CD4-positive, alpha-beta T cell treated with Interleukin-17A for 4 hours (primary cell): ENCODE measurements at regions not wholly inside any gene's neighbourhood (a gene's known extent, or its start where the extent isn't known, plus 50 kb on each side); places are given as distances from the start of the nearest gene placed in this dataset.
"Not testable (repeated sequence)": the region's sequence is repeated elsewhere in the genome, so short reads cannot be mapped to it uniquely, and the experiment has no call there.

Experiments used
- DNase-seq: peaks from one replicate; pipeline ENCODE4 v3.0.0-alpha.2; 2020; ENCODE audit warnings: mixed read lengths

GRCh38 chr20:19903168-19903811 is 113.9 kb upstream of the NAA20 start:
- peak; percentile 9 for DNase-seq

- no peak for DNase-seq
These were observed 109.7 kb upstream of the NAA20 start for GRCh38 chr20:19907326-19908056.

DNA sequence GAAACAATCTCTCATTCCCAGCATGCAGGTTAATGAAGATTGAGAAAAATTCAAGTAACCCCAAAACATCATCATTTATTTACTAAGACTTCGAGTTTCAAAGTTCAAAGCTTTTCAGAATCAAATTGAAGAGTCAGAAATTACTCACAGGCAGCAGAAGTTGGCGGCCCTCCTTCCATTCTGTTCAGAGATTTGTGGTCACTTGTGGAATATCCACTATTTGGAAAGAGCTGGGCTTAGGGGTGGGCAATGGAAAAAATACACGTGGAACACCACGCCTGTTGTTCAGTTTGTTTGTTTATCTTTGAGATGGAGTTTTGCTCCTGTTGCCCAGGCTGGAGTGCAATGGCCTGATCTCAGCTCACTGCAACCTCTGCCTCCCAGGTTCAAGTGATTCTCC is 108.6 kb upstream of the NAA20 start:
- DNase-seq = no peak

GRCh38 chr20:19909725-19910124 is 107.4 kb upstream of the NAA20 start:
- DNase-seq = no peak

DNA sequence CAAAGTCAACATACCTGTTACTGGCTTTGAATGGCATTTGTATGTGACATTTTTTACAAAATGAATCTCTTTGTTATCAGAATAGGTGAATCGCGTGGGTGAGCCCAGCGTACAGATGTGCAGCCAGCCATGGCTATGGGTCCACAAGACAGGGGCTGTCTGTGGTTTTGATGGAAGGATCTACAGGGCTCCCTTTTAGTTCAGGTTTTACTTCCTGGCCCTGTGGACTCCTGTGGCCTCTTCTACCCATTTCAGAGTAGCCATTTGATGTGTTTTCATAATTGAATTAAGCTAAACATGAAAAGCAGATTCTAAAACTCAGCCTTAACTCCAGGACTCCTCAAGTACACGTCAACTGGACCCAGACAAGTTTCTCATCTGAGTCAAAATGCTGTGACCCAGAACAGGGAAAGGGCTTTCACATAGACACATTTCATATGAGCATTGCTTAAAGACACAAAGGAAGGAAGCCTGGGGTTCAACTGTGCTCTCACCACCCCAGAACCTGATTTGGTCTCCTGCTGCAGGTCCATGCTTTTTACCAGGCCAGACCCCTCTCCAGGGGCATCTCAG is 105.3 kb upstream of the NAA20 start:
- DNase-seq = no peak

GRCh38 chr20:19913349-19913748 is 103.8 kb upstream of the NAA20 start:
- no peak for DNase-seq

DNA sequence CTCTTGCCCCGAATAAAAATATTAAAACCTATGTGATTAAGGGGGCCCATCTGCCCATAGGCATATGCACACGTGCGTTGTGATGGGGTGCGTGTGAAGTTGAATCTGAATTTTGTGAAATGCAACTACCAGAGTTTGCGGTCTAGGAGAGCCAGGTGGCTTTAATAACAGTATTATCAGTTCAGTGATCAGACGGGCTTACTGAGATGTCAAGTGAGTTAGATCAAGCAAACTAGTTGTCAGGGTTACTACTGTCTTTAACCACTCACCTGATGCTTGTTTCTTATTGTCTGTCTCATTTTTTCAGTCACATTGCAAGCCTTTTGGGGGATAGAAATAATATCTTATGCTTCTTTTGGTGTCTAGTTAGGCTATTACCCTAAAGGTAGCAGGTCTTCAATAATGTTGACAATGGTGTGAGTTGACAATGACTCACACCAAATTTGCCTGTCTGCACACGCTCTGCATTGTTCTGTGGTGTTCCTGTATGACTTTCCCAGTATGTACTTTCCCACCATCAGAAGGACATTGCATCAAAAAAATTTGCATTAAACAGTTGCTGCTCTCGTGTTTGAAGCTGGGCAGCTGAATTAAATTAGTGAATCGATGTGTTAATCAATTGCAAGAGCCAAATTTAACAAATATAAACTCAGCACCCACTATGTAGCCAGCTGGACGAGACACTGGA is 103.1 kb upstream of the NAA20 start:
- no peak for DNase-seq

DNA sequence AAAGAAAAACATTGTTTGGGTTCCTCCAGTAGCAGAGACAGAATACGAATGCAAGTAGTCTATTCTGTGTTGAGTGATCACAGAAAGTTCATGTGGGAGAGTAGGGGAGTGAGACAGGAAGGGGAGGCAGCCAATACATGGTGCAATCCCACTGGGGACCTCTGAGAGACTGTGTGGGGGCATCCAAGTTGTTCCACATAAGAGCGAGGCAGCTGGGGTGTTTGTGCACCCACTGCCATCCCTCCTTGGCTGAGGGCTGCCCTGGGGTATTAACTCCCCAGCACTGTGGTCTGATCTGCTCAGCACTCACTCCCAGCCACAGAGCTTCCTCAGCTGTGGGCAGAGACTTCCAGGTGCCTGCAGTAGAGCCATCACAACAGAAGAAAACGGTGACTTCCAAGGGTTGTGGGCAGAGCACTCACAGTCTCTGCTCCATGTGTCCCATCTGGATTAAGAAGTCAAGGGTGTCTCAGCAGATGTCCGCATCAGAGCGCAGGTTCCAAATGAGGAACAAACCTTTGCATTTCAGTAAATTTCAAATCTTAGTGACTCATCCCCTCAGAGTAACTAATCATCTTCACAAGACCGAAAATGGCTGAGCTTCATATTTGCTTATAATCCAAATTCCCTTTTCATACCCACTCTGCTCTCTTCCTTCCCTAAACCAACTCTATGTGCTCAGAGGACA is 101.9 kb upstream of the NAA20 start:
- no peak for DNase-seq

- no peak for DNase-seq
These were observed 100.4 kb upstream of the NAA20 start for GRCh38 chr20:19916531-19917485.

DNA sequence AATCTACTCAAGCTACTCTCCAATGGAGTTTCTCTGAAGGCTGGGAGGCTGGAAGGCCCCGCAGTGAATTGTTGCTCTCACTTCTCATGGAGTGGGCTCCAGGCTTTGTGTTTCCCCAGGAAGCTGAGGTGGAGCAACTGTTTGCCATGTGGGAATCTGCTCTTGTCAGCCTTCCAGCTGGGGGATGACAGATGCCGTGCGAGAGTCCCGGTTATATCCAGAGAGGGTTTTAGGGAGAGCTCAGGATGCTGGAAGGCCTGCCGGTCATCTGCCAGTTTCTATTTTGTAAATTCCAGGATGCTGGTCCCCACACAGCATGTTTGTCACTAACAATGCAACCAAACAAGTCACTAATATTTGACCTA is 98.2 kb upstream of the NAA20 start:
- DNase-seq = no peak

DNA sequence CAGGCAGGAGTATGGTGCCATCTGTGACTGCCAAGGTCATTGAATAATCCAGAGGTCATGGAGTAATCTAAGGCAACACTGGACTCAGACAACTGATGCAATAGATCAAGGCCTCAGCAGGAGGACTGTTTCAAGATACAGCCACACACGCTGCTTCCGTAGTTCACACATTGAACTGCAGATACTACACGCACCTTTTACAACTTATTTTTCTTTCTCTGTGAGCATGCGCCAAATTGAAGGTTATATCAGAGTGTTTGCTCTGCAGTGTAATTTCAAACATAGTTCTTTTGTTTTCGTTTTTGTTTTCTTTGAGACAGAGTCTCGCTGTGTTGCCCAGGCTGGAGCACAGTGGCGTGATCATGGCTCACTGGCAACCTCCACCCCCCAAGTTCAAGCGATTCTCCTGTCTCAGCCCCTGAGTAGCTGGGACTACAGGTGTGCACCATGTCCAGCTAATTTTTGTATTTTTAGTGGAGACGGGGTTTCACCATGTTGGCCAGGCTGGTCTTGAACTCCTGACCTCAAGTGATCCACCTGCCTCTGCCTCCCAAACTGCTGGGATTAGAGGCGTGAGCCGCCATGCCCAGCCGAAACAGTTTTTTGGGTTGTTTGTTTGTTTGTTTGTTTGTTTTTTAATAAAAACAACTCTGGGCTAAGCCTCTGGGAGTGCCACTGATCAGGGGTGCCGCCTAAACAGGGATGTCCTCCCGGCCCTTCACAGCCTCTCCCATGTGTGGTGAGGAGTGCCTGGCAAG is 96.6 kb upstream of the NAA20 start:
- no peak for DNase-seq

DNA sequence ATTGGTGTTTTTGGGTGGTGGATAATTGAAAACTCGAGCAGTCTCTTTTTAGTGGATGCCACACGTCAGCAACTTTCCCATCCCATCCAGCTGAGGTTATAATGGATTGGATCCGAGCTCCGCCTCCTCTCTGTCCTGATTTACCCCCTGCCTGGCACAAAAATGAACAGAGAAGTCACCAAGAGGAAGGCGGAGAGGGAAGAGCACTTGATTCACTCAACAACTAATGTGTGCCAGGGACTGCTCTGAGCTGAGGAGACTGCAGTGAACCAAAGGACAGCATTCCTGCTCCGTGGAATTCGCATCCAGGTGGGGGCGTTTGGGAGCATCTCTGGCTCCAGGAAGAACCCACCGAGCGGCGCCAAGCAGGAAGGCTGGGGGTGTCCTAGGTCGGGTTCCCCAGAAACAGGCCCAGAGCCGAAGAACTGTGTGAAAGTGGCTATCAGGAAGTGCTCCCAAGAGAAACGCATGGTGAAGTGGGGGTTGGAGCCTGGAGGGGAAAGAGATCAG is 95.8 kb upstream of the NAA20 start:
- DNase-seq = no peak

- not testable (repeated sequence) for DNase-seq
These were observed 95.3 kb upstream of the NAA20 start for GRCh38 chr20:19921829-19922228.

- no peak for DNase-seq
These were observed 94.4 kb upstream of the NAA20 start for GRCh38 chr20:19922716-19923115.

- no peak for DNase-seq
These were observed 93.4 kb upstream of the NAA20 start for GRCh38 chr20:19923762-19924161.

GRCh38 chr20:19924255-19924654 is 92.9 kb upstream of the NAA20 start:
- DNase-seq = no peak

DNA sequence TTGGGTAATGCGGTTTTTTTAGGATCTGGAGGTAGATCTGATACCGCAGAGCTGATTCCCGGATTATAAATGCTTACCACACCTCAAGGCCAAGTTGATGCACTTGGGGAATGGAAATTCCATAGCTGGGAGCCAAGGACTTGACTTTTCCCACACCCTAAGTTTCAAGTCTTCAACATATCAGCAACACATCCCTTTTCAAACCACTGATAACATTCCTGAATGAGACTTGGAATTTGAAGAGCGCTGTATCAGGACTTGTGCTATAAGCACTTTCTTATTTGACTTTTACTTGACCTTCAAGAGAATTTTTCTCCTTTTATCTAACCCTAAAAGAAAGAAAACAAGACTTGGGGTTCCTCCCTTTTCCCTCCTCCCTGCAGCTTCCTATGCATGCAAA is 90.6 kb upstream of the NAA20 start:
- DNase-seq = no peak

DNA sequence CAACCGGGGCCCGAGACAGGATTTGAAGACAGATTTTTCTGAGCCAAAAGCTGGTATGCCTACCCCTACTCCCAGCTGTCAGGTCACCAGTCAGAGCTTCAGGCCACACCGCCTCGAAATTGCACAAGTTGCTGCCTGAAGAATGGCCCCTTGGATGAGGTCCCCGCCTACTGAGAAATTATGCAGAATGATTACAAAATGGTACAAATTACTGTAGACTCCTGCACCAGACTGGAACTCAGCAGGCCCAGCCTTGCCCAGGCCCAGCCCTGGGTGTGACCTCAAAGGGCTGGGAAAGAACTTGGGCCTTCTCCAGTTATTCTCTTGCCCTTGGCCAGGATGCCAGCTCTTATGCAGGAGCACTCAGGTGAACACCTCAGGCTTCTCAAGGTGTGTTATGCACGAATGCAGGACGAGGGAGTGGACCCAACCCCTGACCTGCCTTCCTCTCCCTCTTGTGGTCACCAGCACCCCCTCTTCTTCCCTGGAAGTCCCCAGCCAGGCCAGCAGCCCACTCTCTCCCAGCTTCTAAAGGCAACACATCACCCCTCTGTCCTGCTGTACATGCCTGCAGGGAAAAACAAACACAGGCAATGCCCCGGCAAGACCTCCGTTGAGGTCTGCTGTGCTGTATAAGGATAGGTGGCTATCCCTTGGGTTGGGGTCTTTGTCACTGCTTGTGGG is 88.7 kb upstream of the NAA20 start:
- DNase-seq = no peak

DNA sequence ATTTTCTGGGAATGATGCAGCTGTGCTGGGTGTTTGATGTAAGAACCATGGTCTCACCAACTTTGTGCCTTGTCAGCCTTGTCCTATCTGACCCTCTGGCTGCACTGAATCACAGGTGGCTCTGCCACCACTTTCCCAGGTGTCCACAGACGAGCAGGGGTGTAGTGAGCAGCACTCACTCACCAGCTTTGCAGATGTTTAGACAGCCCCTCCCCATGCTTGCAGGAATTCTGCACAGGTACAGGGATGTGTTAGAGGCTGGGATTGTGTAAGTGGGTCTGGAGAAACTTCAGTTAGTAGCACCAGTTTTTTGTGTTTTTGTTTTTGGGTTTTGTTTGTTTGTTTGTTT is 88.2 kb upstream of the NAA20 start:
- DNase-seq = no peak

DNA sequence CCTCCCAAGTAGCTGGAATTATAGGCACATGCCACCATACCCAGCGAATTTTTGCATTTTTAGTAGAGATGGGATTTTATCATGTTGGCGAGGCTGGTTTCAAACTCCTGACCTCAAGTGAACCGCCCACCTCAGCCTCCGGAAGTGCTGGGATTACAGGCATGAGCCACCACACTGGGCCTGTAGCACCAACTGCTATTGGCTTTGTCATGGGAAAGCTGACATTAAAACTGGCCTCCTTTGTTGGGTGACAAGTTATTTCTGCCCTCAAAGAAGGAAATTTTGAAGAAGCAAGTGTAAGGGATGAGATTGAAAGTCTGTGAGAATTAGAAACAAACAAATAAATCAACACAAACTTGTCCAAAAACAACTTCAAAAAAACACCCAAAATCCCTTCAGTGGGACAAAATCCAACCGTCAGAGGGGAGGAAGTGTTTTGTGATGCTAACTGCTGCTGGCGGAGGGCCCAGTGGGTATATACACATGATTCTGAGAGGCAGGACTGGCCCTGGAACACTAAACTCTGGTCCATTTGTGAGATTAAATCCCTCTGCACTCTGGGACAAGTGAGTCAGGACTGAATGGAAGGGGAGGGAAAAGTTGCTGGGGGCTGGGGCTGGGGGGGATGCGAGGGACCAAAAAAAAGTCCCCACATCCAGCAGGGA is 87.5 kb upstream of the NAA20 start:
- DNase-seq = no peak
